HCT116 (cell line): ENCODE measurements at regions not wholly inside any gene's neighbourhood (a gene's known extent, or its start where the extent isn't known, plus 50 kb on each side); places are given as distances from the start of the nearest gene placed in this dataset.

ENCODE experiments used
- ATAC-seq: fragments of 200-7000 bp; cut with Tn5 transposase; 2 replicates; pipeline ENCODE4 v1.9.1; 2020; ENCODE audit warnings: mild to moderate bottlenecking, moderate library complexity
- BruUV-seq: library from RNA; stranded (reverse); fragments of 400-500 nt; replicated peaks from 2 replicates; lab custom pipeline; 2021; lab: Mats Ljungman, UMichigan
- CTCF ChIA-PET: fragments of 300-600 bp; sonication (Branson Sonifier 250); formaldehyde crosslinking; loops from one replicate; lab custom pipeline; 2021; ENCODE audit warnings: antibody characterized with exemption; lab: Charles Lee
- POLR2A ChIA-PET: fragments of 300-600, 350-600 bp; sonication (Branson Sonifier 250); formaldehyde crosslinking; loops from one replicate; lab custom pipeline; 2021; ENCODE audit warnings: antibody characterized with exemption; lab: Charles Lee
- RAD21 ChIA-PET, 2 experiments: fragments of 300-600 bp; sonication (Branson Sonifier 250); formaldehyde crosslinking; loops; one replicate each; lab custom pipeline; 2023; ENCODE audit warnings: low total read pairs in 2 of 2; ENCODE audit not compliant: uncharacterized antibody in 2 of 2, unreplicated experiment in 2 of 2, low non-redundant PET in 1 of 2; lab: Charles Lee
- DNase-seq: peaks from one replicate; pipeline ENCODE4 v3.0.0-alpha.2; 2010; ENCODE audit warnings: low read depth, low spot score
- H2AFZ ChIP-seq: fragments of 200-600 bp; shearing (Covaris generic), sonication (generic); 2 replicates; pipeline ENCODE4 v1.6.1; 2017; ENCODE audit warnings: low read depth, mixed run types, mixed read lengths, antibody characterized with exemption, low read length; ENCODE audit not compliant: poor library complexity, severe bottlenecking
- H3K27ac ChIP-seq: 2 replicates; pipeline ENCODE4 v1.5.1; 2012; ENCODE audit warnings: low read depth, low read length
- H3K27me3 ChIP-seq: fragments of 200-600 bp; sonication (generic); 2 replicates; pipeline ENCODE4 v1.6.1; 2016; ENCODE audit warnings: mixed run types, low read length, mixed read lengths; ENCODE audit not compliant: insufficient read depth
- H3K36me3 ChIP-seq, 2 experiments: fragments of 200-500 bp in 1 of 2; fragments of 200-600 bp in 1 of 2; sonication (Bioruptor generic) in 1 of 2; sonication (generic) in 1 of 2; 2 replicates each; pipeline versions ENCODE4 v1.5.1 to v1.6.1; 2014 to 2016; ENCODE audit warnings: low read length in 2 of 2, inconsistent platforms in 1 of 2, mixed read lengths in 1 of 2, mixed run types in 1 of 2; ENCODE audit not compliant: insufficient read depth in 2 of 2, control insufficient read depth in 1 of 2
- H3K4me1 ChIP-seq, 2 experiments: fragments of 200-600 bp in 1 of 2; sonication (generic) in 1 of 2; 2 replicates each; pipeline versions ENCODE4 v1.5.1 to v1.6.1; 2012 to 2017; ENCODE audit warnings: low read length in 2 of 2, inconsistent platforms in 1 of 2, mild to moderate bottlenecking in 1 of 2, mixed read lengths in 1 of 2, mixed run types in 1 of 2, moderate library complexity in 1 of 2; ENCODE audit not compliant: insufficient read depth in 2 of 2, control insufficient read depth in 1 of 2
- H3K4me2 ChIP-seq: fragments of 200-600 bp; sonication (generic); 2 replicates; pipeline ENCODE4 v1.6.1; 2017; ENCODE audit warnings: mixed run types, low read length, mixed read lengths
- H3K4me3 ChIP-seq, 2 experiments: fragments of 200-600 bp in 1 of 2; sonication (generic) in 1 of 2; replicated peaks in 1 of 2; 2 replicates each; pipeline ENCODE4 v1.5.1; 2011 to 2016; ENCODE audit warnings: low read length in 2 of 2, control low read depth in 1 of 2, low read depth in 1 of 2, mild to moderate bottlenecking in 1 of 2, mixed read lengths in 1 of 2, mixed run types in 1 of 2
- H3K79me2 ChIP-seq: fragments of 200-600 bp; sonication (generic); 2 replicates; pipeline ENCODE4 v1.6.1; 2017; ENCODE audit warnings: mild to moderate bottlenecking, mixed run types, low read length, moderate library complexity, mixed read lengths; ENCODE audit not compliant: insufficient read depth
- H3K9ac ChIP-seq: fragments of 200-600 bp; sonication (generic); 2 replicates; pipeline ENCODE4 v1.6.1; 2016; ENCODE audit warnings: low read length, mixed read lengths
- H3K9me2 ChIP-seq: fragments of 200-600 bp; sonication (generic), shearing (Covaris generic); 2 replicates; pipeline ENCODE4 v1.6.1; 2017; ENCODE audit warnings: mixed run types, mild to moderate bottlenecking, moderate library complexity; ENCODE audit not compliant: insufficient read depth
- H3K9me3 ChIP-seq, 2 experiments: fragments of 200-500 bp in 1 of 2; fragments of 200-600 bp in 1 of 2; sonication (Bioruptor generic) in 1 of 2; sonication (generic) in 1 of 2; 2 replicates each; pipeline ENCODE4 v1.6.1; 2014 to 2017; ENCODE audit warnings: low read length in 2 of 2, mixed read lengths in 2 of 2, inconsistent platforms in 1 of 2, low read depth in 1 of 2, mild to moderate bottlenecking in 1 of 2, mixed run types in 1 of 2, moderate library complexity in 1 of 2; ENCODE audit not compliant: control insufficient read depth in 1 of 2, insufficient read depth in 1 of 2
- H4K20me1 ChIP-seq: fragments of 200-600 bp; sonication (generic), shearing (Covaris generic); 2 replicates; pipeline ENCODE4 v1.6.1; 2017; ENCODE audit warnings: mixed run types, mild to moderate bottlenecking, moderate library complexity; ENCODE audit not compliant: insufficient read depth
- ATF3 ChIP-seq: IDR thresholded peaks from 2 replicates; pipeline ENCODE4 v1.6.1; 2012
- EZH2phosphoT487 ChIP-seq: fragments of 200-600 bp; IDR thresholded peaks from 2 replicates; pipeline ENCODE4 v1.6.1; 2018; ENCODE audit warnings: antibody characterized with exemption, borderline replicate concordance
- FOSL1 ChIP-seq: IDR thresholded peaks from 2 replicates; pipeline ENCODE4 v1.6.1; 2012; ENCODE audit warnings: low read depth
- RAD21 ChIP-seq: IDR thresholded peaks from 2 replicates; pipeline ENCODE4 v1.6.1; 2012; ENCODE audit warnings: low read depth, mild to moderate bottlenecking
- REST ChIP-seq: IDR thresholded peaks from 2 replicates; pipeline ENCODE4 v1.6.1; 2012; ENCODE audit warnings: low read depth
- SIN3A ChIP-seq: IDR thresholded peaks from 2 replicates; pipeline ENCODE4 v1.6.1; 2012; ENCODE audit warnings: low read depth
- SRF ChIP-seq: IDR thresholded peaks from 2 replicates; pipeline ENCODE4 v1.6.1; 2012; ENCODE audit warnings: low read depth
- ZBTB33 ChIP-seq: IDR thresholded peaks from 2 replicates; pipeline ENCODE4 v1.6.1; 2011; ENCODE audit warnings: mild to moderate bottlenecking, low read length, moderate library complexity; ENCODE audit not compliant: insufficient replicate concordance; ENCODE audit errors: extremely low read depth
- ZNF274 ChIP-seq: fragments of 200-500 bp; sonication (Bioruptor generic); IDR thresholded peaks from 2 replicates; pipeline ENCODE4 v1.6.1; 2014; ENCODE audit warnings: mild to moderate bottlenecking, low read depth, low read length, inconsistent platforms
- intact Hi-C: fragments of 100-400 bp; cut with micrococcal nuclease; formaldehyde crosslinking; loops from 2 replicates; pipeline ENCODE4 v1.10.0; 2022

- intact Hi-C loops: no loop called here
- no peak for TF ChIP-seq SRF
- TF ChIP-seq SIN3A: no peak
- TF ChIP-seq EZH2phosphoT487: no peak
- no peak for TF ChIP-seq ZBTB33
- TF ChIP-seq ATF3: no peak
- no peak for TF ChIP-seq RAD21
- no peak for TF ChIP-seq ZNF274
- TF ChIP-seq REST: no peak
- no peak for TF ChIP-seq FOSL1
- CTCF ChIA-PET: no interaction called here
- no peaks in the 10 kb centered on the region for H3K9me2 ChIP-seq
- no peaks in the 10 kb centered on the region for H3K36me3 ChIP-seq
- no peaks in the 10 kb centered on the region for H4K20me1 ChIP-seq
- no peak overlapping the region for H3K9ac ChIP-seq
- no peak overlapping the region for H2AFZ ChIP-seq
- BruUV-seq: no TSS peak
- no peaks in the 10 kb centered on the region for H3K9me3 ChIP-seq
- no peaks in the 10 kb centered on the region for H3K4me1 ChIP-seq
- ATAC-seq: no peak
- H3K4me3 ChIP-seq: no peak overlapping the region
- H3K79me2 ChIP-seq: no peaks in the 10 kb centered on the region
- H3K4me2 ChIP-seq: no peak overlapping the region
- no peak overlapping the region for H3K27ac ChIP-seq
- no peaks in the 10 kb centered on the region for H3K27me3 ChIP-seq
- no peak for DNase-seq
- RAD21 ChIA-PET: no interaction called here
- POLR2A ChIA-PET: no interaction called here
Observed at GRCh38 chr2:16375351-16375750, 290.3 kb downstream of the CYRIA start.
